ENCODE measurements at regions not wholly inside any gene's neighbourhood (a gene's known extent, or its start where the extent isn't known, plus 50 kb on each side); places are given as distances from the start of the nearest gene placed in this dataset.
"Not testable (repeated sequence)": the region's sequence is repeated elsewhere in the genome, so short reads cannot be mapped to it uniquely, and the experiment has no call there.

GRCh38 chr12:34142430-34142829, 120.1 kb downstream of the ALG10 start:
- H3K4me3 ChIP-seq (ENCODE audit: low read depth, low read length), result no peak overlapping the region
- H3K9me3 ChIP-seq (ENCODE audit: control insufficient read depth, low read length), result no peaks in the 10 kb centered on the region
- no peaks in the 10 kb centered on the region for H3K79me2 ChIP-seq
- no peak overlapping the region for H3K27ac ChIP-seq
- TF ChIP-seq, protein P1, sequence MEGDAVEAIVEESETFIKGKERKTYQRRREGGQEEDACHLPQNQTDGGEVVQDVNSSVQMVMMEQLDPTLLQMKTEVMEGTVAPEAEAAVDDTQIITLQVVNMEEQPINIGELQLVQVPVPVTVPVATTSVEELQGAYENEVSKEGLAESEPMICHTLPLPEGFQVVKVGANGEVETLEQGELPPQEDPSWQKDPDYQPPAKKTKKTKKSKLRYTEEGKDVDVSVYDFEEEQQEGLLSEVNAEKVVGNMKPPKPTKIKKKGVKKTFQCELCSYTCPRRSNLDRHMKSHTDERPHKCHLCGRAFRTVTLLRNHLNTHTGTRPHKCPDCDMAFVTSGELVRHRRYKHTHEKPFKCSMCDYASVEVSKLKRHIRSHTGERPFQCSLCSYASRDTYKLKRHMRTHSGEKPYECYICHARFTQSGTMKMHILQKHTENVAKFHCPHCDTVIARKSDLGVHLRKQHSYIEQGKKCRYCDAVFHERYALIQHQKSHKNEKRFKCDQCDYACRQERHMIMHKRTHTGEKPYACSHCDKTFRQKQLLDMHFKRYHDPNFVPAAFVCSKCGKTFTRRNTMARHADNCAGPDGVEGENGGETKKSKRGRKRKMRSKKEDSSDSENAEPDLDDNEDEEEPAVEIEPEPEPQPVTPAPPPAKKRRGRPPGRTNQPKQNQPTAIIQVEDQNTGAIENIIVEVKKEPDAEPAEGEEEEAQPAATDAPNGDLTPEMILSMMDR (IDR thresholded peaks at IDR 0.05), result no peak
- no peak overlapping the region for H3K4me2 ChIP-seq (ENCODE audit: low read length)
- H3K4me1 ChIP-seq, result no peaks in the 10 kb centered on the region
- no peak overlapping the region for H2AFZ ChIP-seq
- no peak overlapping the region for H3K9ac ChIP-seq
- H3K36me3 ChIP-seq (ENCODE audit: control insufficient read depth, insufficient read depth, low read length), result no peaks in the 10 kb centered on the region
- H3K27me3 ChIP-seq (ENCODE audit: control insufficient read depth, insufficient read depth, low read length), result no peaks in the 10 kb centered on the region

DNA sequence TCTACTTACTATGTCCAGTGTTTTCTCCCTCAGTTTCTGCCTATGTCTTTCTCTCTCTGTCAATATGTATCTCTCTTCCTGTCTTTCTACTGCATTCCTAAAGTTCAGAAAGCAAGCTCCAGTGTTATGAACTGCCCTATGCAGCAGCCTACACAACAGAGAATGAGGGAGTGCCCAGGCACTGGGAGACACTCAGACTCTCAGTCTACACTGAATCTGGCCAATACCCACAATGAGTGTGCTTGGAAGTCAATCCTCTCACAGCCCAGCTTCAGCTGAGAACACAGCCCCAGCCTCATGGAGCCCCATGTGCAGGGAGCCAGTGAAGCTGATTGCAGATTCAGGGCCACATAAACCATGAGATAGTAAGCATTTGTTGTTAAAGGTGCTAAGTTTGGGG, 128.7 kb downstream of the ALG10 start:
- no peaks in the 10 kb centered on the region for H3K9me3 ChIP-seq (ENCODE audit: control insufficient read depth, low read length)
- H3K9ac ChIP-seq, result no peak overlapping the region
- no peak overlapping the region for H2AFZ ChIP-seq
- TF ChIP-seq, protein P1 (IDR thresholded peaks at IDR 0.05), result no peak
- no peak overlapping the region for H3K4me3 ChIP-seq (ENCODE audit: low read depth, low read length)
- no peaks in the 10 kb centered on the region for H3K4me1 ChIP-seq
- no peak overlapping the region for H3K4me2 ChIP-seq (ENCODE audit: low read length)
- no peak overlapping the region for H3K27ac ChIP-seq
- no peaks in the 10 kb centered on the region for H3K27me3 ChIP-seq (ENCODE audit: control insufficient read depth, insufficient read depth, low read length)
- no peaks in the 10 kb centered on the region for H3K36me3 ChIP-seq (ENCODE audit: control insufficient read depth, insufficient read depth, low read length)
- no peaks in the 10 kb centered on the region for H3K79me2 ChIP-seq

- TF ChIP-seq, protein P1 (IDR thresholded peaks at IDR 0.05), result no peak
These were observed 141.1 kb downstream of the ALG10 start for GRCh38 chr12:34163443-34163842.

GRCh38 chr12:34166427-34167060, 144.2 kb downstream of the ALG10 start:
- Histone ChIP-seq H3K79me2 (no peaks in the 10 kb centered on the region), H3K9me3 (ENCODE audit: control insufficient read depth, low read length) (no peaks in the 10 kb centered on the region), H3K27me3 (ENCODE audit: control insufficient read depth, insufficient read depth, low read length) (no peaks in the 10 kb centered on the region), H3K4me3 (ENCODE audit: low read depth, low read length) (no peak overlapping the region), H3K4me2 (ENCODE audit: low read length) (no peak overlapping the region), H3K9ac (no peak overlapping the region), H2AFZ (no peak overlapping the region), H3K27ac (no peak overlapping the region), H3K36me3 (ENCODE audit: control insufficient read depth, insufficient read depth, low read length) (no peaks in the 10 kb centered on the region), H3K4me1 (no peaks in the 10 kb centered on the region)
- TF ChIP-seq, protein P1 (IDR thresholded peaks at IDR 0.05), result no peak

More at GRCh38 chr12:34163443-34163842, 141.1 kb downstream of the ALG10 start:
- Histone ChIP-seq H3K9me3 (ENCODE audit: control insufficient read depth, low read length) (no peaks in the 10 kb centered on the region), H3K4me1 (no peaks in the 10 kb centered on the region), H3K4me2 (ENCODE audit: low read length) (no peak overlapping the region), H3K4me3 (ENCODE audit: low read depth, low read length) (no peak overlapping the region), H3K79me2 (no peaks in the 10 kb centered on the region), H3K9ac (no peak overlapping the region), H3K36me3 (ENCODE audit: control insufficient read depth, insufficient read depth, low read length) (no peaks in the 10 kb centered on the region), H3K27me3 (ENCODE audit: control insufficient read depth, insufficient read depth, low read length) (no peaks in the 10 kb centered on the region), H3K27ac (no peak overlapping the region), H2AFZ (no peak overlapping the region)

GRCh38 chr12:34168507-34168906, 146.2 kb downstream of the ALG10 start:
- not testable (repeated sequence) for H2AFZ ChIP-seq; H3K36me3 ChIP-seq (ENCODE audit: control insufficient read depth, insufficient read depth, low read length); H3K79me2 ChIP-seq; H3K4me1 ChIP-seq; H3K9ac ChIP-seq; H3K27me3 ChIP-seq (ENCODE audit: control insufficient read depth, insufficient read depth, low read length); H3K4me2 ChIP-seq (ENCODE audit: low read length); H3K4me3 ChIP-seq (ENCODE audit: low read depth, low read length); H3K9me3 ChIP-seq (ENCODE audit: control insufficient read depth, low read length); H3K27ac ChIP-seq

Data from parathyroid adenoma (tissue), 2 donors.